GM12874 (cell line): ENCODE measurements at regions not wholly inside any gene's neighbourhood (a gene's known extent, or its start where the extent isn't known, plus 50 kb on each side); places are given as distances from the start of the nearest gene placed in this dataset.

Experiments used
- CTCF ChIP-seq: IDR thresholded peaks from 2 replicates; pipeline ENCODE4 v1.5.1; 2011; ENCODE audit warnings: low read depth, mild to moderate bottlenecking, control low read depth, low read length, moderate library complexity; ENCODE audit not compliant: insufficient read depth

DNA sequence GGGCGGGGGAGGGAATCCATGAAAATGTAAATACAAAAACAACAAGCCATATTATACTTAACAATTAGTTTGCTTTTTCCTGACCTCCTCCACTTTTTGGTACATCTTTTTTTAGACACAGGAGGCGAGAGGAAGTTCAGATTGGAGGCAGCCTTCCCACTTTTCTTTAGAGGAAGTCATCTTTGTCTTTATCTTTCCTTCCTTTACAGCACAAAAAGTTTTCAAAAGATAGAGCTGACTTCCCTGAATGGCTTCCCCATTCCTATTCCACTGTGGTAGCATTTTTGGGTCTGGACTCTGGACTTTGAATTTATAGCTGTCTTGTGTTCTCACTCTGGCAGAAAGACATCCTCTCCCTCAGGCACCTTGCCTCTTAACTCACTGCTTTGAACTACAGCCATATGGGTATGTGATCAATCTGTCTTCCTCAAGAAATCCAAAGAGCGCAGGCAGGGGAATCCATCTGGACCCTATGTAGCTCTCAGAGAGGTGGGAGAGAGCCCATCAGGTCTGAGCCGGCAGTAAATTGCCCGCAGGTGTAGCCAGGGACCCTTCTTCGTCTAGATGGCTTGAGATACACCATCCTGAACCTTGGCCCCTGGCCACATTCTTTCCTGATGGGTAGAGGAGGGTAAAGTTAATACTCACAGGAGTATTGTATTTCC, 101.9 kb downstream of the AQP4 start:
- no peak for TF ChIP-seq CTCF

DNA sequence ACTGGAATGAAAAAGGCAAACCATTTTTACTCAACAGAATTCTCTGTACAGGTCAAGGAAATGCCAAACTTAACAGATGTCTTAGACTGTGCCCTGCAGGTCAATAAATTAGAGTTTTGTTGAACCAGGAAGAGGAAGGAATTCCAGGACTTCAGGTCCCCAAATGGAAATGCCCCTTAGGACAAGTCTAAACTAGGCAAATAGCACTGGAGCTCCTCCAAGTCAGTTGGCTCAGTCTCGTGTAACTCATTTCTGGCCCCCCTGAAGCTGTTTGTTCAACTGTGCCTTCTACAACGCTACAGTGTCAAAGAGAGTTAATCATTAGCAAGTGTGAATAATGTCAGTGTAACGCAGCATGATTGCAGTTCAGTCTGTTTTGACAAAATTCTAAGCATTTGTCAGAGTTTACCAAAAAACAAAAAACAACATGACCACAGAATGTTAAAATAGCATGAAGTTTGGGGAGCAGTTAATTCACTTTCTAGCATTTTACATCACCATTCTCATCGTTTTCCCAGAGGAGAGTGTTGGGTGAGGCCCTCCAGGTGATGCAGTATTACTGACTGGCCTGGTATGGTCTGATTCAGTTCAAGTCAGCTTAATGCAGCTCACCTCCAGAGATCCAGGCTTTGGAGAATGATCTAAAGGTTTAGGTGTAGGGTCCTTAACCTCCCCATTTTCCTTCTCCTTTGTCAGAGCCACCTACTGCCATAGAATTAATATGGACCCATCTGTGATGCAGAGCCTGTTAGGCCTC, 108.1 kb downstream of the AQP4 start:
- no peak for TF ChIP-seq CTCF

DNA sequence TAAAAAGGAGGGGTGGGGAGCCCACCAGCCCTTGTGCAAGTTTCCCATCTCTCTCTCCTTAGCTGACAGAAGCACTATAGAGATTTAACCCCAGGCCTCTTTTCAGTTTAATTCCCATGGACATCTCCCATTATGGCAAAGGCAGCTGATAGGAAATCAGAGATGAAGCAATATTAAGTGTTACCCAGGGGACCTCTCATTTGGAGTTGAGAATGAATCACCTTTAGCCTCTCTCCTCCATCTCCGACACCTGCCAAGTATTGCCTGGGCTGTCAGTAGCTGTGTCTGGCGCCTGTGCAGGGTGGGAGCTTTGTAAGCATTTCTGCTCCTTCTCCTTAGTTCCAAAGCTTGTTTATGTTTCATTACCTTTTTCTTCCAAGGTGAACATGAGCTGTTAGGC, 109.0 kb downstream of the AQP4 start:
- TF ChIP-seq CTCF: no peak

- no peak for TF ChIP-seq CTCF
These were observed 118.6 kb downstream of the AQP4 start for GRCh38 chr18:26746826-26747475.

DNA sequence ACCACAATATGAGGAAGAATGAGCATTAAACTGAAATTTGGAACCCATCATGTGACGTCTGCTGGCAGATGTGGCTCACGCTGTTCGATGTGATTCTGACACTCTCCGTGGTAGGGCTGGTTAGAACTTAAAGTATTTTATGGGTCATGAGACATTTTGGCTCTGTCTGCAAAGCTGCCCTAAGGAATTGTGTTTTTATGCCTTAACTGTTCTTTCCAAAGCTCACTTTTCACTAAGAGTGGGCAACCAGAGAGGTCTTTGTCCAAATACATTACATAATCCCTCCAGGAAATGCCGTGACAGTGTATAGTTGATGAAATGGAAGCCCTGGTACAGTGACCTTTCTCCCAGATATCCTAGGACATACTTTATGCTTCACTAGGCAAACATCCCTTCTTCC, 119.1 kb downstream of the AQP4 start:
- no peak for TF ChIP-seq CTCF

DNA sequence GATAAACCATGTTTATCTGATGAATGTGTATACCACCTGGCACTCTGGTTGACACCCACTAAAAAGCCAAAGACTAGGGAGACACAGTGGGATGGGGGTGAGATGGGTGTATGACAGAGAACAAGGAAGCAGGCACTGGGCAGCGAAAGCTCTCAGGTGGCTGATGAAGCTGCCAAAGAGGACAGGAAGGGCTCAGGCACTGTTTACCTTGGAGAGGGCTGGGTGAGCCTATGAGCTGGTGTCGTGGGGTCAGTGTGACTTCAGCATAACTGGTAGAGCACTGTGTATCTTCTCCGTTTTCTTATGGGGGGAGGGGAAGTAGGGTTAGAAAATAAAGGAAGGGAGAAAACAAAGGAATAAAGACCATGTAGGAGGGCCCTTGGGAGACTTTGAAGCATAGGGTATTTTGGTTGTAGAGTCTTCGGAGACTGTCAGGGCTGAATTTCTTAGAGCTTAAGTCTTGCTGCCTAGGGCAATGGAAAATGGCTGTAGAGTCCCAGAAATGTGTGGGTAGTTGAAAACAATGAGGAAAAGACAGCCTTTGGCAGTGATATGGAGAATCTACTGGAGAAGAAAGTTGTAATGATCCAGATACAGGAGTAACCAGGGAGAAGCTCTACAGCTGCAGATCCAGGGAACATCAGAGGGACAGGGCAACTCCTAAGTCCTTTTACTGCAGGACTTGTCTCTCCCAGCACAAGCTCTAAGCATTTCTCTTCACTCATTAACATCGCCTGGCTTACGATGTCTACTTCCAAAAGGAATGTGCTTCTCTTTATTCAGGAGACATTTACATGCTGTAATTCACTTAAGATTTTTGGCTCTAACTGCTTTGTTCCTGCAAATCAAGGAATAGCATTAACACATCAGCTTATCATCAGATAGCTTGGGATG, 120.0 kb downstream of the AQP4 start:
- no peak for TF ChIP-seq CTCF

GRCh38 chr18:26741758-26742157, 123.7 kb downstream of the AQP4 start:
- no peak for TF ChIP-seq CTCF
